VCaP (cell line): ENCODE measurements at regions not wholly inside any gene's neighbourhood (a gene's known extent, or its start where the extent isn't known, plus 50 kb on each side); places are given as distances from the start of the nearest gene placed in this dataset.

Experiments used
- H3K27ac ChIP-seq: fragments of 450-650 bp; 2 replicates; pipeline ENCODE4 v1.5.1; 2017
- CTCF ChIP-seq: fragments of 450-650 bp; conservative IDR thresholded peaks from 2 replicates; pipeline ENCODE4 v1.5.1; 2017; ENCODE audit warnings: mild to moderate bottlenecking, moderate library complexity

DNA sequence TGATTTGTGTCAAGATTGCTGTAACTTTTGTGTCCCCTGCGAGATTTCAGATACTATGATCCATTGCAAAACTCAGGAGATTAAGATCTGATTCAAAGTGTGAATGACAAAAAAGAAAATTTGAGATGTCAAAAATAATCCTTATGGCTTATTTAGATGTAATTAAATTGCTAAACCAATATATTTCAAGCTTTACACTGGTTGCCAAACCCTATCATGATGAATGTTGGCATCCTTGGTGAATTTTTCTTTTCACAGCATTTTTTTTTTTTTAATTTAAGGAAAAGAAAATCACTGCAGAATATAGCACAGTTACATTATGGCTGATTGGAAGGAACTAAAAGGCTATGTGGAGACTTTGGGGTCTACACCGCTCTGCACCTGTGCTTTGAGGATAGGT lies 133.5 kb upstream of the PITRM1 start:
- H3K27ac ChIP-seq, result no peak overlapping the region
- TF ChIP-seq CTCF, result no peak

GRCh38 chr10:3295582-3296151 lies 123.1 kb upstream of the PITRM1 start:
- H3K27ac ChIP-seq, result peak overlapping the region; percentile 55
- TF ChIP-seq CTCF, result no peak

DNA sequence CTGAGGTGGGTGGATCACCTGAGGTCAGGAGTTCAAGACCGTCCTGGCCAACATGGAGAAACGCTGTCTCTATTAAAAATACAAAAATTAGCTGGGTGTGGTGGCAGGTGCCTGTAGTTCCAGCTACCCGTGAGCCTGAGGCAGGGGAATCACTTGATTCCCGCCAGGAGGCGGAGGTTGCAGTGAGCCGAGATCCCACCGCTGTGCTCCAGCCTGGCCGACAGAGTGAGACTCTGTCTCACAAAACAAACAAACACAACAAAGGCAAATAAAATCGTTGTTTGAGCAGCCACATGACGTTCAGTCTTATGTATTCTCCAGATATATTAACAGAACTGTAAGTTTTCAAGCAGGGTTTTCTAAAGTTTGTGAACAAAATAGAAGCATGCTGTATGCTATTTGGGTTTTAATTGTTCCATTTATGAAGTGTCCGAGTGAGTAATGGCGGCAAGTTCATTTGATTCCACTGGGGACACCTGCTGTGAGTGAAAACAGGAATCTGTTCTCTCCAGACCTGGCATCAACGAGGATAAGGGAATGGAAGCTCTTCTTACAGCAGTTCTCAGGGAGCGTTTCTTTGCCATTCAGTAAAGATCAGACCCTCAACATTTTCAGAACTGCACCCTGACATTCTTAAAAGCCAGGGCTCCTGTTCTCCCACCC lies 122.5 kb upstream of the PITRM1 start:
- TF ChIP-seq CTCF, result peak; percentile 53
- peak overlapping the region; percentile 55 for H3K27ac ChIP-seq

DNA sequence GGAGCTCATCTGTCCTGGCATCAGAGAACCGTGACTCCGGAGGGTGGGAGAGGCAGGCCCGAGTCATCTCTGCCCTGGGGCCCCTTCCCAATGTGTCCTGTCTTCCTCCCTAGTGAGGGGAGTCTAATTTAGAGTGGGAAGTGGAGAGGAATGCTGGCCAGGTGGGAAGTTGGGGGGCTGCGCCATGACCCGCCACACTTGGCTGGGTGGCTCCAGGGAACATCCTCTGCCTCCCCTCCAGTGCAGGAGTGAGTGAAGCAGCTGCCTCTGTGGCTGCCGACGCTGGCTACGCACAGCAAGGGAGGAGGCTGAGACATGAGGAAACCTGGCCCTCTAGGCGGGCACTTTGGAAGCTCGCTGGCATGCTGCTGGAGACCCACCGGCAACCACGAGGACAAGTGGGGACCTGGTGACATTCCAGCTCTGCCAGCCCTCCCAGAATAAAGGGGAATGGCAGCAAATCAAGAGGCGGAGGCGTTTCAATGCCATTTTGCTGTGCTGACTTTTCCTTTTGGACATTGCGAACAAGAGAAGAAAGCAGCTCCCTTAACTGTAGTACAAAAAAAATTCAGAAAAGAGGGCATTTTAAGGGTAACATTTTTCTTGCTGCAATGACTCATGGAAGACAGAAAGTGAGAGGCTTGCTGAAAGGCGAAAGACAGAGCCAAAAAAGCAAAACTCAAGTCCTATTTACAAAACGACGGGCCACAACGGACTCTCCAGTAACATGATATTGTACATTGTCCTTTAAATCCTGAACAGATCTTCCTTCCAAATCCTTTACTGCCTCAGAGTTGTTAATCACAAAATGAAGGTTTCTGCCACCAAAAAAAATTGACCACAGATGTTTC lies 121.2 kb upstream of the PITRM1 start:
- peak overlapping the region; percentile 55; the same call in 1 of the 2 replicates for H3K27ac ChIP-seq
- no peak for TF ChIP-seq CTCF

- no peak for TF ChIP-seq CTCF
- no peak overlapping the region for H3K27ac ChIP-seq
Measured at GRCh38 chr10:3292636-3293035, 120.1 kb upstream of the PITRM1 start.

- H3K27ac ChIP-seq, result no peak overlapping the region
- no peak for TF ChIP-seq CTCF
Measured at GRCh38 chr10:3290550-3290949, 118.0 kb upstream of the PITRM1 start.
